Skeletal muscle satellite cell (primary cell): ENCODE measurements at regions not wholly inside any gene's neighbourhood (a gene's known extent, or its start where the extent isn't known, plus 50 kb on each side); places are given as distances from the start of the nearest gene placed in this dataset.
"Not testable (repeated sequence)": the region's sequence is repeated elsewhere in the genome, so short reads cannot be mapped to it uniquely, and the experiment has no call there.

Experiments
- H3K27me3 ChIP-seq: 2 replicates; pipeline ENCODE4 v1.7.0; 2013; ENCODE audit warnings: low read length; ENCODE audit not compliant: control insufficient read depth, insufficient read depth
- H3K36me3 ChIP-seq: 2 replicates; pipeline ENCODE4 v1.7.0; 2013; ENCODE audit warnings: mild to moderate bottlenecking, control low read depth, low read length; ENCODE audit not compliant: insufficient read depth
- H3K4me1 ChIP-seq: 2 replicates; pipeline ENCODE4 v1.7.0; 2013; ENCODE audit warnings: low read length; ENCODE audit not compliant: control insufficient read depth, insufficient read depth
- H3K4me2 ChIP-seq: 2 replicates; pipeline ENCODE4 v1.7.0; 2013; ENCODE audit warnings: mild to moderate bottlenecking, low read length
- H3K4me3 ChIP-seq: 2 replicates; pipeline ENCODE4 v1.7.0; 2013; ENCODE audit warnings: low read length
- H3K9ac ChIP-seq: 2 replicates; pipeline ENCODE4 v1.7.0; 2013; ENCODE audit warnings: mild to moderate bottlenecking, low read depth, low read length, moderate library complexity
- H3K9me3 ChIP-seq: replicated peaks from 2 replicates; pipeline ENCODE4 v1.7.0; 2013; ENCODE audit warnings: mild to moderate bottlenecking, control low read depth, low read length

GRCh38 chr7:84912537-84912936 lies 274.3 kb downstream of the SEMA3D start:
- Histone ChIP-seq H3K9ac (no peak overlapping the region), H3K27me3 (no peaks in the 10 kb centered on the region), H3K4me3 (no peak overlapping the region), H3K36me3 (no peaks in the 10 kb centered on the region), H3K4me2 (no peak overlapping the region), H3K9me3 (no peaks in the 10 kb centered on the region), H3K4me1 (peaks cover 9% of the 10 kb centered on the region)

- Histone ChIP-seq H3K9me3 (no peaks in the 10 kb centered on the region), H3K4me1 (peaks cover 9% of the 10 kb centered on the region), H3K9ac (no peak overlapping the region)
These were observed 274.8 kb downstream of the SEMA3D start for GRCh38 chr7:84912018-84912417.

GRCh38 chr7:84911077-84911476 lies 275.8 kb downstream of the SEMA3D start:
- H3K36me3 ChIP-seq = no peaks in the 10 kb centered on the region
- no peaks in the 10 kb centered on the region for H3K27me3 ChIP-seq
- H3K4me3 ChIP-seq = no peak overlapping the region
- no peaks in the 10 kb centered on the region for H3K9me3 ChIP-seq
- H3K4me2 ChIP-seq = no peak overlapping the region
- peaks cover 9% of the 10 kb centered on the region for H3K4me1 ChIP-seq
- H3K9ac ChIP-seq = no peak overlapping the region

More at GRCh38 chr7:84912018-84912417, 274.8 kb downstream of the SEMA3D start:
- H3K4me3 ChIP-seq = no peak overlapping the region
- no peaks in the 10 kb centered on the region for H3K27me3 ChIP-seq
- no peak overlapping the region for H3K4me2 ChIP-seq
- H3K36me3 ChIP-seq = no peaks in the 10 kb centered on the region

GRCh38 chr7:84910322-84910721 lies 276.5 kb downstream of the SEMA3D start:
- not testable (repeated sequence) for H3K9me3 ChIP-seq, H3K4me1 ChIP-seq, H3K4me2 ChIP-seq, H3K4me3 ChIP-seq, H3K9ac ChIP-seq, H3K36me3 ChIP-seq, H3K27me3 ChIP-seq

GRCh38 chr7:84908196-84908793 lies 278.6 kb downstream of the SEMA3D start:
- H3K9me3 ChIP-seq = no peaks in the 10 kb centered on the region
- no peaks in the 10 kb centered on the region for H3K36me3 ChIP-seq
- peaks cover 11% of the 10 kb centered on the region for H3K4me1 ChIP-seq
- H3K4me3 ChIP-seq = no peak overlapping the region
- H3K4me2 ChIP-seq = no peak overlapping the region
- H3K9ac ChIP-seq = no peak overlapping the region
- no peaks in the 10 kb centered on the region for H3K27me3 ChIP-seq

- no peaks in the 10 kb centered on the region for H3K27me3 ChIP-seq
- H3K9me3 ChIP-seq = no peaks in the 10 kb centered on the region
- no peak overlapping the region for H3K4me2 ChIP-seq
- no peaks in the 10 kb centered on the region for H3K36me3 ChIP-seq
- H3K4me3 ChIP-seq = no peak overlapping the region
- peaks cover 7% of the 10 kb centered on the region for H3K4me1 ChIP-seq
- no peak overlapping the region for H3K9ac ChIP-seq
These were observed 280.0 kb downstream of the SEMA3D start for GRCh38 chr7:84906889-84907288.

- Histone ChIP-seq H3K27me3 (no peaks in the 10 kb centered on the region), H3K9me3 (no peaks in the 10 kb centered on the region), H3K9ac (no peak overlapping the region)
These were observed 282.3 kb downstream of the SEMA3D start for GRCh38 chr7:84904561-84904960.

GRCh38 chr7:84901366-84901765 lies 285.5 kb downstream of the SEMA3D start:
- Histone ChIP-seq H3K27me3 (no peaks in the 10 kb centered on the region), H3K4me2 (no peak overlapping the region), H3K9me3 (no peaks in the 10 kb centered on the region), H3K4me1 (peaks cover 7% of the 10 kb centered on the region), H3K9ac (no peak overlapping the region), H3K36me3 (no peaks in the 10 kb centered on the region), H3K4me3 (no peak overlapping the region)

More at GRCh38 chr7:84904561-84904960, 282.3 kb downstream of the SEMA3D start:
- Histone ChIP-seq H3K4me3 (no peak overlapping the region), H3K4me2 (no peak overlapping the region), H3K4me1 (peaks cover 7% of the 10 kb centered on the region), H3K36me3 (no peaks in the 10 kb centered on the region)

- H3K4me3 ChIP-seq = no peak overlapping the region
These were observed 286.6 kb downstream of the SEMA3D start for GRCh38 chr7:84900215-84900614.

GRCh38 chr7:84895563-84895962 lies 291.3 kb downstream of the SEMA3D start:
- no peak overlapping the region for H3K4me3 ChIP-seq
- H3K9ac ChIP-seq = no peak overlapping the region
- no peak overlapping the region for H3K4me2 ChIP-seq
- no peaks in the 10 kb centered on the region for H3K9me3 ChIP-seq
- no peaks in the 10 kb centered on the region for H3K4me1 ChIP-seq
- no peaks in the 10 kb centered on the region for H3K36me3 ChIP-seq
- H3K27me3 ChIP-seq = no peaks in the 10 kb centered on the region

More at GRCh38 chr7:84900215-84900614, 286.6 kb downstream of the SEMA3D start:
- H3K9ac ChIP-seq = no peak overlapping the region
- no peak overlapping the region for H3K4me2 ChIP-seq
- no peaks in the 10 kb centered on the region for H3K9me3 ChIP-seq
- H3K36me3 ChIP-seq = no peaks in the 10 kb centered on the region
- H3K4me1 ChIP-seq = peaks cover 7% of the 10 kb centered on the region
- no peaks in the 10 kb centered on the region for H3K27me3 ChIP-seq

- H3K4me1 ChIP-seq, H3K36me3 ChIP-seq, H3K4me3 ChIP-seq, H3K4me2 ChIP-seq, H3K27me3 ChIP-seq, H3K9ac ChIP-seq, H3K9me3 ChIP-seq: not testable (repeated sequence)
These were observed 303.3 kb downstream of the SEMA3D start for GRCh38 chr7:84883570-84883969.

- H3K9me3 ChIP-seq, H3K9ac ChIP-seq, H3K36me3 ChIP-seq: not testable (repeated sequence)
These were observed 306.4 kb downstream of the SEMA3D start for GRCh38 chr7:84880326-84880997.

More at GRCh38 chr7:84880326-84880997, 306.4 kb downstream of the SEMA3D start:
- H3K4me3 ChIP-seq, H3K27me3 ChIP-seq, H3K4me2 ChIP-seq, H3K4me1 ChIP-seq: not testable (repeated sequence)
